ENCODE measurements at regions not wholly inside any gene's neighbourhood (a gene's known extent, or its start where the extent isn't known, plus 50 kb on each side); places are given as distances from the start of the nearest gene placed in this dataset.

DNA sequence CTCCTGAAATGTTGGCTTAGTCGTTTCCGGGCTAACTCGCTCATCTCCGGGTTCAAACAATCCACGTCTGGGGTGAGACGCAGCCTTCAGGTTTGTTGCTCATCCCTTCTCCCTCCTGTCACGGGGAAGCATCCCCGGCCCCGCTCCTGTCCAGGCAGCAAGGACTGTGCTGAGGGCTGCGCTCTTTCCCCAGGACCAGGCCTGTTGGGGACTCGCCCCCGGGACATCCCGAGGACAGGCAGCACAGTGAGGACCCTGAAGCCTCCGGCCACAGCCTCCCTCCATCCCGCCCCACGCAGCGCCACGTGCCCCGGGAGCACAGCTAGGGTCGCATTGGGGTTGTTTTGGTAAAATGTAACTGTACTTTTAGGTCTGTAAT, 252.0 kb downstream of the BRD1 start (continued):
- TF ChIP-seq REST (IDR thresholded peaks at IDR 0.05; ENCODE audit: low read depth) (no peak), TCF7L2 (IDR thresholded peaks at IDR 0.05; ENCODE audit: borderline replicate concordance, extremely low read depth, insufficient read depth, insufficient read length) (no peak), EZH2phosphoT487 (IDR thresholded peaks at IDR 0.05; ENCODE audit: borderline replicate concordance) (no peak)

DNA sequence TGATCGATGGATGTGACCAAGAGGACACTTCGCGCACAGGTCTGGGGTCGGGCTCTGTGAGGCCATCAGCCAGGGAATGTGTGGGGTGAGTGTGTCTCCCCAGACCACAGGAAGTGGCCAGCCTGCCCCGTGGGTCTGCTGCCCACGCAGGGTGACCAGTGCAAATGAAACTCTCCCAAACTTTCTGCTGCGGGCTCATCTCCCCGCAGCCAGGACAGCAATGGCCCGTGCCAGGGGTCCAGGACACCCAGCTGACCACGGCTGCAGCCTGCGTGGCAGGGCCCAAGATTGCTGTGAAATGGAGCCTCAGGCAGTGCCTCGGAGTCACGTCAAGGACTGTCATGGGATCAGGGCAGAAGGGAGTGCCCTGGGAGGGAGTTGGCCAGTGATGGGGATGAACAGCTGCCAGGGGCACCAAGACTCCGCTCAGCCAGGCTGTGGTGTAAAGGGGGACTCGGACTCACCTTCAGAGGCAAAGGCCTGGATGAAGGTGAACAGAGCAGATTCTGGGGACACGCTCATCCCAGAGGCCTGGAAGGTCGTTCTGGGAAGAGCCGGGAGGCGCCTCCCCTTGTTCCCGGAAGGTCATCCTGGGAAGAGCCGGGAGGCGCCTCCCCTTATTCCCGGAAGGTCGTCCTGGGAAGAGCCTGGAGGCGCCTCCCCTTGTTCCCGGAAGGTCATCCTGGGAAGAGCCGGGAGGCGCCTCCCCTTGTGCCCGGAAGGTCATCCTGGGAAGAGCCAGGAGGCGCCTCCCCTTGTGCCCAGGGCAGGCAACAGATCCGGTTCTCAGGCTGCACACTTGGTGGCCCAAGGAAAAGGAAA, 252.6 kb downstream of the BRD1 start:
- Histone ChIP-seq H3K4me1 (ENCODE audit: control insufficient read depth in 1 of 2, insufficient read depth in 2 of 2, low read length in 2 of 2) (no peaks in the 10 kb centered on the region), H3K4me3 (replicated peaks in 1 of 2; ENCODE audit: low read depth in 1 of 2, low read length in 2 of 2) (no peak overlapping the region), H3K9me2 (ENCODE audit: insufficient read depth) (no peaks in the 10 kb centered on the region), H3K9ac (ENCODE audit: low read length) (no peak overlapping the region), H3K27ac (ENCODE audit: low read depth, low read length) (no peak overlapping the region), H3K27me3 (ENCODE audit: insufficient read depth, low read length) (no peaks in the 10 kb centered on the region), H4K20me1 (ENCODE audit: insufficient read depth) (no peaks in the 10 kb centered on the region), H3K79me2 (ENCODE audit: insufficient read depth, low read length) (peaks cover 24% of the 10 kb centered on the region), H3K4me2 (ENCODE audit: low read length) (no peak overlapping the region), H3K9me3 (ENCODE audit: control insufficient read depth in 1 of 2, insufficient read depth in 1 of 2, low read depth in 1 of 2, low read length in 2 of 2) (no peaks in the 10 kb centered on the region), H2AFZ (ENCODE audit: low read depth, low read length, poor library complexity, severe bottlenecking) (no peak overlapping the region), H3K36me3 (ENCODE audit: control insufficient read depth in 1 of 2, insufficient read depth in 2 of 2, low read length in 2 of 2) (no peaks in the 10 kb centered on the region)
- ChIA-PET POLR2A (no interaction called here), RAD21 (ENCODE audit: low non-redundant PET in 1 of 2, low total read pairs in 2 of 2, uncharacterized antibody in 2 of 2, unreplicated experiment in 2 of 2) (no interaction called here), CTCF (no interaction called here)
- TF ChIP-seq EGR1 (IDR thresholded peaks at IDR 0.05; ENCODE audit: low read depth) (no peak), REST (IDR thresholded peaks at IDR 0.05; ENCODE audit: low read depth) (no peak)
- no peak for DNase-seq (ENCODE audit: low read depth, low spot score)
- ATAC-seq, result no peak; the same call in 1 of the 2 replicates
- intact Hi-C loops (cut with micrococcal nuclease), result no loop called here
- BruUV-seq (replicated peaks), result no TSS peak
